Left forelimb (tissue), 1 donor: ENCODE measurements at regions not wholly inside any gene's neighbourhood (a gene's known extent, or its start where the extent isn't known, plus 50 kb on each side); places are given as distances from the start of the nearest gene placed in this dataset.

Experiments used
- DNase-seq: peaks from one replicate; pipeline ENCODE4 v3.0.0-alpha.2; 2018; ENCODE audit warnings: low spot score

DNA sequence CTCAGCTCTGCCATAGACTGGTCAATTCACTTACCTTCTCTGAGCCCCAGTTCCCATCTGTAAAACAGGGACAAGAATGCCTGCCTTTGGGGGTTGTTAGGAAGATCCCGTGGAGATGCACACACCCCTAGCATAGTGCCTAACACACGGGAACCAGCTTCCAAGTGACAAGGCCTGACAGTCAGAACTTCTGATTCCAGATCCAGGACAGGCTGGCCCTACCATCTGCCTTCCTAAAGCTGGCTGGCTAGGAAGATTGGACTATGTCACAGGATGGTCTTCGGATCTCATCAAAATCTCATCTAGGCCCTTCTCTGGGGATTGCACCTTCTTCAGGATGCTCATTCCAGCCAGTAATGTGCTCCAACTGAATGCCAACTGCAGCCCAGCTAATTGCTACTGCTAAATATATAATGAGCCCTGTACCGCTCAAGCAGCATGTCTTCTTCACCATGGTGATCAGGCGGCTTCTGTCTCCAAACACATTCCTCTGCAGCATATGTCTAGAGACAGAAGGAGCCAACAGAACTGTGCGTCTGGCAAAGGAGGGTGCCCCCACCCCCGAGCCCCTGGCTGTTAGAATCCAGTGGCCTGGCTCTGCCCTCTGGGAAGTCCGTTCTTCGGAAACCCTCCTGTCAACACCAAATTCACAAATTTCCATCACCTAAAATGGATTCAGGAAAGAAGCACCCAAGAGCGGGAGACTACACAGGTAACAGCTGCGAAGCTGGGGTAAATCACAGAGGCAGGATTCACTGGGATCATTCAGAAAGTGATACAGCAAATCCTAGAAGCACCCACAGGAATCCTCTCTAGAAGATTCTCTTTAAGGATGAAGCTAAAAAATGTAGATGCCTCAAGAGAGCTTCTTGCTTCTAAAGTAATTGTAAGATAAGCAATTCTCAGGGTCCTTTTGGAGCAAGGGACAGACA lies 142.1 kb upstream of the EEPD1 start:
- no peak for DNase-seq

- no peak for DNase-seq
Measured at GRCh38 chr7:36011588-36011965, 141.5 kb upstream of the EEPD1 start.

GRCh38 chr7:36013246-36014014 lies 139.6 kb upstream of the EEPD1 start:
- DNase-seq: no peak

DNA sequence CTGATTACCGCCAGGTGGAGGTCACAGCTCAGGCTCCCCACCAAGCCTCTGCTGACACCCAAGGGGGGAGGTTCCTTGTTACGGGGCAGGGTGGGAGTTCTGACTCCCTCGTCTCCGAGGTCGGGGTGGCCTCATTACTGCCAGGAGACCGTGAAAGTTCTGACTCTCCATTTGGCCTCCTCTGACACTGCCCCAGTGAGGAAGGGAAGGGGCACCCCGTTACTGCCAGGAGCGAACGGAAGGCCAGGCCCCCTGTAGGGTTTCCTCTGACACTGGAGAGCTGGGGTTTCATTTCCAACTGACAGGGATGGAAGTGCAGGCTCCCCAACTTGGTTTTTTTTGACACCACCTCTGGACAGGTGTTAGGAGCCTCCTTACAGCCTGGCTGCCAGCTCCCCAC lies 138.1 kb upstream of the EEPD1 start:
- DNase-seq: no peak

DNA sequence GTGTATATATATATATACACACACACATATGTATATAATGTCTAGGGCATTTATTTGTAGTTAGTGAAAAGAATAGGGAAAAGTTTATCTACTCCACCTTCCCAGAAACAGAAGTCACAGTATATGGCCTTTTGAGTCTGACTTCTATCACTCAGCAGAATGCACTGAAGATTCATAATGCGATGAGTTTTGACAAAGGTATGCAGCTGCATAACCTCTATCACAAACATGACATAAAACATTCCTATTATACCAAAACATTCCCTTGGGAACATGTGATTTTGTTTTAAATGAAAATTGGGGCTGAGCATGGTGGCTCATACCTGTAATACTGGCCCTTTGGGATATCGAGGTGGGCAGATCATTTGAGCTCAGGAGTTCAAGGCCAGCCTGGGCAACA lies 137.3 kb upstream of the EEPD1 start:
- DNase-seq: no peak

- no peak for DNase-seq
Measured at GRCh38 chr7:36016648-36017047, 136.4 kb upstream of the EEPD1 start.

DNA sequence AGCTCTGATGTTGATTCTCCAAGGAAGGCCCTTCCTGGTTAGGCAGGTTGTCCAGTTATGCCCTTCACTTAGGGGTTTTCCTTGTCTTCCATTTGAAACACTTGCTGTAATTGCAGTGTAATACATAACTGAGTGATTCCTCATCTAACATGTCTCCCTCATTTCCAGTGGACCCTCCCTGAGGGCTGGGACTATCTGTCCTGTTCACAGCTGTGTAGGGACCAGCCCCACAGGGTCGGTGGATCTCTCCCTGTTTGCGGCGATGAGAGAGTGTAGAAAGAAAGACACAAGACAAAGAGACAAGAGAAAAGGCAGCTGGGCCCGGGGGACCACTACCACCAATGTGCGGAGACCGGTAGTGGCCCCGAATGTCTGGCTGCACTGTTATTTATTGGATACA lies 135.9 kb upstream of the EEPD1 start:
- DNase-seq: no peak

GRCh38 chr7:36018816-36019484 lies 134.1 kb upstream of the EEPD1 start:
- no peak for DNase-seq

GRCh38 chr7:36019538-36019937 lies 133.5 kb upstream of the EEPD1 start:
- DNase-seq: no peak

- DNase-seq: no peak
Measured at GRCh38 chr7:36019980-36020379, 133.1 kb upstream of the EEPD1 start.

DNA sequence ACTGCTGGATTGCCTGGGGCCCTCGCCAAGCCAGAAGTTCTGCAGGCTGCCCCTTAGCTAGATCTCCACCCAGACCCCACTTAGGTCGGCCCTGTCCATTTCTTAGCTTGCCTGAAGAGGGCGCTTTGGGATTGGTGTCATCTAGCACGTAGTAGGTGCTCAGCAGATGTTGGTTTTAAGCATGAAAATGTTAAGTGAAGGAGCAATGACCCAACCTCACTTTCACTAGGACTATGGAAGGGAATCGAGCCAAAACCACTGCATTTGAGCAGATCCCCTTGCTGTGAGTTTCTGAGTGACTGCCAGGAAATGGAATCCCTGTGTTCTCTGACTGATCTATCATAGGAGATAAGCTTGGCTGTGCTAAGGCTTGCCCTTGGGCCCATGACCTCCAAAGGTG lies 131.7 kb upstream of the EEPD1 start:
- no peak for DNase-seq

- no peak for DNase-seq
Measured at GRCh38 chr7:36021917-36022550, 131.0 kb upstream of the EEPD1 start.

- no peak for DNase-seq
Measured at GRCh38 chr7:36023033-36023560, 130.0 kb upstream of the EEPD1 start.

DNA sequence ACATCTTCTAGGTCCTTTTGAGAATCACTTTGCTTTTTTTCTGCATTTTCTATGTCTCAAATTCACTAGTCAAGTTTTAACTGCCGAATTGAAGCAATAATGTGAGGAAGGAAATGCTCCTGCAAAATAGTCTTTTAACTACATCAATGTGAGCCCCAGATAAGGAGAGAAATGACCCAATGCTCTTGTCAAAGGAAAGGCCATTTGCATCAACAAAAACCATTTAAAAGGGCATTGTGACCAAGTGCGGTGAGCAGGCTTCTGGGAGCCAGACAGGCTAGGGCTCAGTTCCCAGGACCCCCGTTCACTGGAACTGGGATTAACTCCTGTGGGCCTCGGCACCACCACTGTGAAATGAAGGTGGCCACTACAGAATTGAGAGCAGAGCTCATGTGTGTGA lies 127.9 kb upstream of the EEPD1 start:
- no peak for DNase-seq

GRCh38 chr7:36029311-36029710 lies 123.7 kb upstream of the EEPD1 start:
- no peak for DNase-seq

DNA sequence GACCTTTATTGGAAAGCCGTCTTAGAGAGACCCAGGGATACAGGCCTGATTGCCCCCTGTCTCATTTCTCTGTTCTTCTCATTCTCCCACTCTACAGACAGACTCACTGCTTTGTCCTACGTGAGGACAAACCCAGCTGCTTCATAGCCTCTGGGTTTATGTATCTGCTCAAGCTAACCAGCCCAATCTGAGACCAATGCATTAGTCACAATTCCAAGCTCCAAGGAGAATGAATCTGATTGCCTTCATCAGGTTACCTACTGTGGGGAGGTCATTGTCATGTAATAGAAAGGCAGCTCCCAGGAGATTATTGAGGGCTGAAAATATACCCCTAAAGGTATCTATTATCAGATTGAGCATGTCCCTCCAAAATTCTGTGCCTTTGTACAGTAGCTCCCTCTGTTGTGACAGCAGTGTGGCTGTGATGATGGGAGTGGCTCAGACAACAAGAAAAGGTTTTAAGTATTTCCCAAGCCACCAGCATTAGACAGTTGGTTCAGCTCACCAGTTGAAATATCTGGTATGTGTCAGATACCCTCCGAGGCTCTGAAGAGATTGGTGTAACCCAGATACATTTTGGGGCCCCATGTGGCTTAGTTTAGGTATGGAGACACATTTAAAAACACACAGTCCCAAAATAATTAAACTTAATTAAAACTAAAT lies 123.1 kb upstream of the EEPD1 start:
- no peak for DNase-seq

DNA sequence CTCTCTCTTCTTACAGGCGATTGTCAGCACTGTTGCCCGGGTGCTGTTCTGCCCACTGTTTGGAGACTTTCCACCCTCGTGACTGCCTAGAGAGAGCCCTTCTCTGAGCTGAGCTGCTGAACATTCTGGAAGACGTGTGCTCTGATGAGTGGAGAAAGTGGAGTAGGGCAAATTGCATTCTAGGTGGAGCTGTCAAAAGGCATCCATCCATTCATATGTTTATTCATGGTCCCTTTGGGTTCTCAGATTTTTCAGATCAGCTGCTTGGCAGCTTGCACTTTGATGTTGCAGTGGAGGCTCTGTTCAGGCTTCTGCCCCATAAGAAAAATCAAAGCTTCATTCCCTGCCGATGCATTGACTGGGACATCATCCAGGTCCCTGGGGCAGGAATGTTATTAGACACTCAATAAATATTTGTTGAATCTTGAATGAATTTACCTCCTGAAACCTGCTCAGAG lies 120.7 kb upstream of the EEPD1 start:
- DNase-seq: no peak

DNA sequence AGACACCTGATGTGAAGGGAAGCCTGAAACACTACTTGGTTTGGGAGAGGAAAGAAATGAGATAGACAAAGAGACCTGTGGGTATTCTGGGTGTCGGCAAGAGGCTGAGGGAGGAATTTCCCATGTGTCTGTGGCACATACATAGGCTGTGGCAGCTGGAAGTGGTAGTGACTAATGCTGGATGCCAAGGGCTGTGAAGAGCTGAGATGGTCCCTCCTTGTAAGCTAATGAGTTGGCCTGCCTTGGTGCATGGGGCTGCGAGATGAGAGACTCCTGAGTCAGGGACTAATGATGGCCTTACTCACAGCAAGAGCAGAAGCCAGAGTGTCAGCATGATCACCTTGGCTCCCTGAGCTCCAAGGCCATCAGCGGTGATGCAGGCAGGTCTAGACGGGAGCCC lies 119.0 kb upstream of the EEPD1 start:
- DNase-seq: no peak

- no peak for DNase-seq
Measured at GRCh38 chr7:36035186-36035585, 117.9 kb upstream of the EEPD1 start.

GRCh38 chr7:36036590-36036989 lies 116.5 kb upstream of the EEPD1 start:
- no peak for DNase-seq

DNA sequence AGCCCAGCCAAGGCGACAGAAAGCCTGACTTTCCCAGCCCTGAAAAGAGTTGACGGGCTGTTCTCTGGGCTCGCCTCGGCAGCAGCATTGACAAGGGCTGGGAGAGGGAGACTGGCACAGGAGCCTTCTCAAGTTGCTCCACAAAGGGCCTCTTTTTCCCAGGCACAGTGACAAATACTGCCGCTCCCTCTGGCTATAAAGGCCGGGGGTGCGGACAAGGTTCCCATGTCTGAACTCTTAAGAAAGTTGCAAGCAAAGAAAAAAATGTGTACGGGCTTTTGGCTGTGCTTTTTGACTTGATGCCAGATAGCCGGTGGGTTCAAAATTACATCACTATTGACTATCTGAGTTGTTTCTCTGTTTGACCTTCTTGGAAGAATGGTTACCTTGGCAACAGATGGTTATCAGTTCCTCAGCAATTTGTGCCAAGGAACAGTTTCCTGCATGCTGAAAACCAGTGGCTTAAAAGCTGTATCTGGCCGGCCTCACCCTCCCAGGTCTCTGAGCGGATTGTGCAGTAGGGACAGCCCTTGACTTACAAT lies 115.9 kb upstream of the EEPD1 start:
- no peak for DNase-seq
